GM12891 (cell line): ENCODE measurements at regions not wholly inside any gene's neighbourhood (a gene's known extent, or its start where the extent isn't known, plus 50 kb on each side); places are given as distances from the start of the nearest gene placed in this dataset.

Experiments
- POLR2A ChIP-seq: IDR thresholded peaks from 2 replicates; pipeline ENCODE4 v1.6.1; 2011; ENCODE audit warnings: low read depth, low read length, control low read depth
- POLR2AphosphoS5 ChIP-seq: IDR thresholded peaks from 2 replicates; pipeline ENCODE4 v1.6.1; 2011; ENCODE audit warnings: low read depth, low read length, control low read depth
- POU2F2 ChIP-seq: IDR thresholded peaks from 2 replicates; pipeline ENCODE4 v1.6.1; 2011; ENCODE audit warnings: low read depth, mild to moderate bottlenecking, control low read depth, low read length, moderate library complexity
- SPI1 ChIP-seq: IDR thresholded peaks from 2 replicates; pipeline ENCODE4 v1.6.1; 2011; ENCODE audit warnings: low read depth, low read length, control low read depth
- TAF1 ChIP-seq: IDR thresholded peaks from 2 replicates; pipeline ENCODE4 v1.6.1; 2011; ENCODE audit warnings: low read depth, low read length, control low read depth

- no peak for TF ChIP-seq TAF1
- no peak for TF ChIP-seq POLR2A
- TF ChIP-seq POLR2AphosphoS5, result no peak
- TF ChIP-seq SPI1, result no peak
- no peak for TF ChIP-seq POU2F2
Measured at GRCh38 chr5:152584103-152584502, 179.0 kb upstream of the NMUR2 start.
